ENCODE measurements at regions not wholly inside any gene's neighbourhood (a gene's known extent, or its start where the extent isn't known, plus 50 kb on each side); places are given as distances from the start of the nearest gene placed in this dataset.
"Not testable (repeated sequence)": the region's sequence is repeated elsewhere in the genome, so short reads cannot be mapped to it uniquely, and the experiment has no call there.

GRCh38 chr7:150110882-150111281 is 212.3 kb upstream of the LRRC61 start:
- DNase-seq: not testable (repeated sequence)

- not testable (repeated sequence) for DNase-seq
Measured at GRCh38 chr7:150111373-150112139, 211.6 kb upstream of the LRRC61 start.

GRCh38 chr7:150113301-150113700 is 209.9 kb upstream of the LRRC61 start:
- not testable (repeated sequence) for DNase-seq

- DNase-seq: not testable (repeated sequence)
Measured at GRCh38 chr7:150114591-150114990, 208.6 kb upstream of the LRRC61 start.

GRCh38 chr7:150119966-150120365 is 203.2 kb upstream of the LRRC61 start:
- DNase-seq: not testable (repeated sequence)

GRCh38 chr7:150125831-150126230 is 197.3 kb upstream of the LRRC61 start:
- peak; percentile 50 for DNase-seq

GRCh38 chr7:150134451-150134850 is 188.7 kb upstream of the LRRC61 start:
- DNase-seq: not testable (repeated sequence)

- not testable (repeated sequence) for DNase-seq
Measured at GRCh38 chr7:150135620-150136190, 187.4 kb upstream of the LRRC61 start.

- DNase-seq: not testable (repeated sequence)
Measured at GRCh38 chr7:150139840-150140239, 183.3 kb upstream of the LRRC61 start.

GRCh38 chr7:150141525-150142345 is 181.4 kb upstream of the LRRC61 start:
- not testable (repeated sequence) for DNase-seq

GRCh38 chr7:150146124-150146523 is 177.0 kb upstream of the LRRC61 start:
- DNase-seq: not testable (repeated sequence)

GRCh38 chr7:150147524-150147923 is 175.6 kb upstream of the LRRC61 start:
- DNase-seq: not testable (repeated sequence)

GRCh38 chr7:150156015-150156414 is 167.1 kb upstream of the LRRC61 start:
- DNase-seq: not testable (repeated sequence)

GRCh38 chr7:150158696-150159095 is 164.5 kb upstream of the LRRC61 start:
- DNase-seq: not testable (repeated sequence)

- DNase-seq: not testable (repeated sequence)
Measured at GRCh38 chr7:150169515-150169914, 153.6 kb upstream of the LRRC61 start.

- not testable (repeated sequence) for DNase-seq
Measured at GRCh38 chr7:150169943-150170490, 153.1 kb upstream of the LRRC61 start.

- not testable (repeated sequence) for DNase-seq
Measured at GRCh38 chr7:150183602-150184001, 139.6 kb upstream of the LRRC61 start.

- not testable (repeated sequence) for DNase-seq
Measured at GRCh38 chr7:150189963-150190362, 133.2 kb upstream of the LRRC61 start.

GRCh38 chr7:150192541-150192940 is 130.6 kb upstream of the LRRC61 start:
- not testable (repeated sequence) for DNase-seq

- DNase-seq: not testable (repeated sequence)
Measured at GRCh38 chr7:150193866-150194265, 129.3 kb upstream of the LRRC61 start.
